MM.1S (cell line): ENCODE measurements at regions not wholly inside any gene's neighbourhood (a gene's known extent, or its start where the extent isn't known, plus 50 kb on each side); places are given as distances from the start of the nearest gene placed in this dataset.
A peak's percentile ranks its signal among the peaks of the same experiment; 100 is the strongest.

Source experiments
- DNase-seq: peaks from one replicate; pipeline ENCODE4 v3.0.0-alpha.2; 2015
- H2AFZ ChIP-seq: fragments of 300-600 bp; sonication (generic); 2 replicates; pipeline ENCODE4 v1.6.0; 2016; ENCODE audit warnings: antibody characterized with exemption, low read length
- H3F3A ChIP-seq: fragments of 300-600 bp; sonication (generic); 2 replicates; pipeline ENCODE4 v1.6.1; 2016; ENCODE audit warnings: mild to moderate bottlenecking, antibody characterized with exemption, low read length, moderate library complexity, mixed read lengths; ENCODE audit not compliant: insufficient read depth
- H3K27ac ChIP-seq: fragments of 300-600 bp; sonication (generic); 2 replicates; pipeline ENCODE4 v1.5.1; 2016; ENCODE audit warnings: mild to moderate bottlenecking, low read length
- H3K27me3 ChIP-seq: fragments of 300-600 bp; sonication (generic); replicated peaks from 2 replicates; pipeline ENCODE4 v1.6.0; 2016; ENCODE audit warnings: low read length; ENCODE audit not compliant: insufficient read depth
- H3K36me3 ChIP-seq: fragments of 300-600 bp; sonication (generic); replicated peaks from 2 replicates; pipeline ENCODE4 v1.6.1; 2016; ENCODE audit warnings: mild to moderate bottlenecking, low read length, mixed read lengths; ENCODE audit not compliant: insufficient read depth
- H3K4me1 ChIP-seq: fragments of 300-600 bp; sonication (generic); 2 replicates; pipeline ENCODE4 v1.6.1; 2016; ENCODE audit warnings: low read length, mixed read lengths
- H3K4me2 ChIP-seq: fragments of 300-600 bp; sonication (generic); 2 replicates; pipeline ENCODE4 v1.6.0; 2016; ENCODE audit warnings: low read depth, low read length
- H3K4me3 ChIP-seq: fragments of 300-600 bp; sonication (generic); 2 replicates; pipeline ENCODE4 v1.5.1; 2016; ENCODE audit warnings: low read length, mixed read lengths
- H3K79me2 ChIP-seq: fragments of 300-600 bp; sonication (generic); 2 replicates; pipeline ENCODE4 v1.6.1; 2016; ENCODE audit warnings: mixed run types, low read length, mixed read lengths
- H3K9ac ChIP-seq: fragments of 300-600 bp; sonication (generic); 2 replicates; pipeline ENCODE4 v1.6.1; 2016; ENCODE audit warnings: low read length, mixed read lengths
- H3K9me2 ChIP-seq: fragments of 300-600 bp; sonication (generic); replicated peaks from 2 replicates; pipeline ENCODE4 v1.6.1; 2016; ENCODE audit warnings: mild to moderate bottlenecking, low read length, mixed read lengths; ENCODE audit not compliant: insufficient read depth
- H3K9me3 ChIP-seq: fragments of 300-600 bp; sonication (generic); replicated peaks from 2 replicates; pipeline ENCODE4 v1.6.1; 2016; ENCODE audit warnings: mild to moderate bottlenecking, low read length, mixed read lengths; ENCODE audit not compliant: insufficient read depth
- H4K20me1 ChIP-seq: fragments of 300-600 bp; sonication (generic); 2 replicates; pipeline ENCODE4 v1.6.1; 2016; ENCODE audit warnings: mild to moderate bottlenecking, low read length, moderate library complexity, mixed read lengths; ENCODE audit not compliant: insufficient read depth
- EZH2 ChIP-seq: fragments of 300-600 bp; sonication (generic); optimal IDR thresholded peaks from 2 replicates; pipeline ENCODE3; 2017; ENCODE audit warnings: low read depth, mild to moderate bottlenecking, antibody characterized with exemption, low read length, mixed read lengths
- EZH2phosphoT487 ChIP-seq: fragments of 300-600 bp; sonication (generic); IDR thresholded peaks from 2 replicates; pipeline ENCODE4 v1.6.1; 2018; ENCODE audit warnings: antibody characterized with exemption, low read length
- TF ChIP-seq, protein P1 (sequence below): fragments of 300-600 bp; sonication (generic); IDR thresholded peaks from 2 replicates; pipeline ENCODE4 v1.5.1; 2016; ENCODE audit warnings: antibody characterized with exemption, low read length, mixed read lengths

DNA sequence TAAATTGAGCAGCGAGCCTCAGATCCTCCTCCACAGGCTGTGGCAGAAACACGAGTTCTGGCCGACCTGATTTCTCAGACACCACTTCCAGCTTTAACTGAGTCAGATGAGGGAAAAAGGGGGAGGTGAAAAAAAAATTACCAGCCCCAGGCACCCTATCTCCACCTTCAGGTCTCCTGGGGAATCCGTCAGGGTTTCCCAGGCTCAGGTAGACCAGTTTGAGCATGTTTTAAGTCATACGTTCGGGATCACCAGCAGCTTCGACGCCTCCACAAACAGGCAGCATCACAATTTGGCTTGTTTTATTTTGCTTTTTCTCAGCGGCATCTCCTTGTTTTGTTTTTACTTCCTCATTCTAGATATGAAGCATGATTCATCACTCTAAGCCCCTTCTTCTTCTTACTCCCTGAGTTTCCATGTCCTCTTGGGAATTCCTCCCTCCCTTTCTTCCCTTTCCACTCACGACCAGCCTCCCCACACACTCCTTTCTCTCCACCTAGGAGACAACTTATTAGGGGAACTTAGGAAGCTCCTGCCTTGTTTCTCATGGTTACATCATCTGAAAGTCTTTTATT, 190.1 kb downstream of the ZNF621 start:
- H3K27ac ChIP-seq: no peak overlapping the region
- no peaks in the 10 kb centered on the region for H4K20me1 ChIP-seq
- no peaks in the 10 kb centered on the region for H3K9me3 ChIP-seq
- no peaks in the 10 kb centered on the region for H3K9me2 ChIP-seq
- no peak overlapping the region for H2AFZ ChIP-seq
- H3K4me1 ChIP-seq: peaks cover 57% of the 10 kb centered on the region
- no peaks in the 10 kb centered on the region for H3K36me3 ChIP-seq
- no peaks in the 10 kb centered on the region for H3K27me3 ChIP-seq
- no peak overlapping the region for H3K9ac ChIP-seq
- TF ChIP-seq, protein P1, sequence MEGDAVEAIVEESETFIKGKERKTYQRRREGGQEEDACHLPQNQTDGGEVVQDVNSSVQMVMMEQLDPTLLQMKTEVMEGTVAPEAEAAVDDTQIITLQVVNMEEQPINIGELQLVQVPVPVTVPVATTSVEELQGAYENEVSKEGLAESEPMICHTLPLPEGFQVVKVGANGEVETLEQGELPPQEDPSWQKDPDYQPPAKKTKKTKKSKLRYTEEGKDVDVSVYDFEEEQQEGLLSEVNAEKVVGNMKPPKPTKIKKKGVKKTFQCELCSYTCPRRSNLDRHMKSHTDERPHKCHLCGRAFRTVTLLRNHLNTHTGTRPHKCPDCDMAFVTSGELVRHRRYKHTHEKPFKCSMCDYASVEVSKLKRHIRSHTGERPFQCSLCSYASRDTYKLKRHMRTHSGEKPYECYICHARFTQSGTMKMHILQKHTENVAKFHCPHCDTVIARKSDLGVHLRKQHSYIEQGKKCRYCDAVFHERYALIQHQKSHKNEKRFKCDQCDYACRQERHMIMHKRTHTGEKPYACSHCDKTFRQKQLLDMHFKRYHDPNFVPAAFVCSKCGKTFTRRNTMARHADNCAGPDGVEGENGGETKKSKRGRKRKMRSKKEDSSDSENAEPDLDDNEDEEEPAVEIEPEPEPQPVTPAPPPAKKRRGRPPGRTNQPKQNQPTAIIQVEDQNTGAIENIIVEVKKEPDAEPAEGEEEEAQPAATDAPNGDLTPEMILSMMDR: no peak
- TF ChIP-seq EZH2phosphoT487: no peak
- TF ChIP-seq EZH2: no peak
- no peak for DNase-seq
- H3F3A ChIP-seq: peaks cover 12% of the 10 kb centered on the region; the same call in 1 of the 2 replicates
- no peaks in the 10 kb centered on the region for H3K79me2 ChIP-seq
- no peak overlapping the region for H3K4me2 ChIP-seq
- H3K4me3 ChIP-seq: no peak overlapping the region

DNA sequence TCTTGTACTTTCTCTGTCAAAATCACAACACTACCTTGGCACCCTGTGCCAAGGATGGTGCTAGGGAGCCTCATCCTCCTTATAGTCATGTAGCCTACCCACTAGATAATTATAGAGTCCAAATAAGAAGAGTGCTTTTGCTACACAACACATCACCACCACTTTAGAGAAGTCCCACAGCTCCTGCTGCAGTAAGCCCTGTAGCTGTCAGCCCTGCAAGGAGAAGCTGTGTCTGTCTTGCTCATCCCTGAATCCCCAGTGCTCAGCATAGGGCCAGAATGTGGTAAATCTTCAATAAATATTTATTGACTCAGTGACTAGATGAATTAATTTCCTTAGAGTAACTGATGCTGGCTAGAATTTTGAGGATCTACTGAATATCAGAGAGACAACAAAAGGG, 190.8 kb downstream of the ZNF621 start:
- no peaks in the 10 kb centered on the region for H3K79me2 ChIP-seq
- TF ChIP-seq EZH2 (no peak), EZH2phosphoT487 (no peak)
- TF ChIP-seq, protein P1: no peak

DNA sequence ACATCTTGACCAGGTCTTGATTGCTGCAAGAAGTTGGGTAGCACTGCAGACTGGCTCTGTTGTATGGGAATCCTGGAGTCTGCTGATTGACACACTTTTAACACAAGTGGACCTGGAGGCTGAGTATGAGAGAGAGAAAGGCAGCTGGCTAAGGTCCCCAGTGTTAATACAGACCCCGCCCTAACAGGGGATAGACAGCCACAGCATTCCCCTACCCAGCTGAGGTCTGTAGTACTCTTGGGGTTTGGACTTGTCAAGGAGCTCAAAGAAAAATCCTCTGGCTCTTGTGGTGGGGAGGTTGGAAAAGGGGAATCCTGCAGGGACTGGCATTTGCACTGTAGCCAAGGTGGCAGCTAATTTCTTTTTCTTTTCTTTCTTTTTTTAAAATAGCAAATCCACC, 192.7 kb downstream of the ZNF621 start:
- no peak for DNase-seq
- no peaks in the 10 kb centered on the region for H3K27me3 ChIP-seq
- no peaks in the 10 kb centered on the region for H3K9me2 ChIP-seq
- H3K36me3 ChIP-seq: no peaks in the 10 kb centered on the region
- H3K4me3 ChIP-seq: no peak overlapping the region
- no peak overlapping the region for H2AFZ ChIP-seq
- H3F3A ChIP-seq: peaks cover 12% of the 10 kb centered on the region; the same call in 1 of the 2 replicates
- H3K9ac ChIP-seq: no peak overlapping the region
- no peaks in the 10 kb centered on the region for H3K79me2 ChIP-seq
- H3K9me3 ChIP-seq: no peaks in the 10 kb centered on the region
- H3K27ac ChIP-seq: peak overlapping the region; percentile 88; the same call in 1 of the 2 replicates
- H3K4me1 ChIP-seq: peaks cover 57% of the 10 kb centered on the region
- no peak overlapping the region for H3K4me2 ChIP-seq
- H4K20me1 ChIP-seq: no peaks in the 10 kb centered on the region
- TF ChIP-seq EZH2phosphoT487 (no peak), EZH2 (no peak)
- TF ChIP-seq, protein P1: no peak

More for the DNA sequence above, 190.8 kb downstream of the ZNF621 start:
- Histone ChIP-seq H3K27ac (no peak overlapping the region), H3F3A (peaks cover 12% of the 10 kb centered on the region; the same call in 1 of the 2 replicates), H3K4me2 (no peak overlapping the region), H2AFZ (no peak overlapping the region), H3K9me3 (no peaks in the 10 kb centered on the region), H3K4me3 (no peak overlapping the region), H4K20me1 (no peaks in the 10 kb centered on the region), H3K36me3 (no peaks in the 10 kb centered on the region), H3K4me1 (peaks cover 57% of the 10 kb centered on the region), H3K27me3 (no peaks in the 10 kb centered on the region), H3K9ac (no peak overlapping the region), H3K9me2 (no peaks in the 10 kb centered on the region)
- no peak for DNase-seq
